Gastroesophageal sphincter (tissue), 3 donors: ENCODE measurements at regions not wholly inside any gene's neighbourhood (a gene's known extent, or its start where the extent isn't known, plus 50 kb on each side); places are given as distances from the start of the nearest gene placed in this dataset.

ENCODE experiments used
- CTCF ChIP-seq, 4 experiments: fragments of 200-600 bp in 2 of 4; fragments of 450-650 bp in 2 of 4; sonication (generic) in 1 of 4; IDR thresholded peaks; one replicate each; pipeline ENCODE4 v1.5.1; 2017 to 2019; ENCODE audit warnings: antibody characterized with exemption in 4 of 4, mild to moderate bottlenecking in 2 of 4, moderate library complexity in 2 of 4
- POLR2AphosphoS5 ChIP-seq: sonication (generic); formaldehyde crosslinking; IDR thresholded peaks from one replicate; pipeline ENCODE4 v1.6.1; 2017; ENCODE audit warnings: antibody characterized with exemption

DNA sequence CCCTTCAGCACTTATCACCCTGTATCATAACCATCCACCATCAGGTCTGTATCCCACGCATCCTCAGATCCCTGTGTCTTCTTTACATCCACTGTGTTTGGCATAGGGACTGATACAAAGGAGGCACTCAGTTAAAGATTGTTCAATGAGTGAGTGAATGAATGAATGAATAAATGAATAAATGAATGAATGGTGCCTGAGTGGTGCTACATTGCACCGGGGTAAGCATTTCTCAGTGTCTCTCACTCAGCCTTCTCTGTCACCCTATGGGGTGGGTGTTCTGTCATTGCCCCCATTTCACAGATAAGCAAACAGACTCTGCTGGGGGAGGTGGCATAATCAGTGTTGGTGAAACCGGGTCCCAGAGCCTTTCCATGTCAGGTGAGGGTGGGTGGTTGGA is 56.6 kb upstream of the ID3 start:
- no peak for TF ChIP-seq CTCF (IDR thresholded peaks at IDR 0.05)
- no peak for TF ChIP-seq POLR2AphosphoS5
